Fibroblast of lung (primary cell): ENCODE measurements at regions not wholly inside any gene's neighbourhood (a gene's known extent, or its start where the extent isn't known, plus 50 kb on each side); places are given as distances from the start of the nearest gene placed in this dataset.

Source experiments
- CTCF ChIP-seq, 2 donors: IDR thresholded peaks in 1 of 2; conservative IDR thresholded peaks in 1 of 2; 1 replicate in 1 of 2; 2 replicates in 1 of 2; pipeline ENCODE4 v1.5.1; 2011 to 2012; ENCODE audit warnings: low read length in 2 of 2, control low read depth in 1 of 2, inconsistent platforms in 1 of 2, low read depth in 1 of 2, mild to moderate bottlenecking in 1 of 2
- EZH2 ChIP-seq: IDR thresholded peaks from 2 replicates; pipeline ENCODE4 v1.5.1; 2012; ENCODE audit warnings: low read length, control low read depth, mild to moderate bottlenecking; ENCODE audit errors: missing control alignments

GRCh38 chr18:37662546-37663339, 97.1 kb upstream of the CELF4 start:
- TF ChIP-seq CTCF (conservative IDR thresholded peaks at IDR 0.05 in 1 of 2, IDR thresholded peaks at IDR 0.05 in 1 of 2; ENCODE audit: low read depth in 1 of 2, low read length in 2 of 2) (no peak), EZH2 (no peak)
